Activated T-helper 1 cell treated with anti-CD3 and anti-CD28 coated beads, Interleukin-12 subunit alpha, Interleukin-12 subunit beta, Interleukin-2, Interleukin-4 antibody, amounts not matched to agents 30 ng/mL and 10 ng/mL and 1 ng/mL, durations not matched to agents 14 hours and 24 hours and 36 hours (primary cell): ENCODE measurements at regions not wholly inside any gene's neighbourhood (a gene's known extent, or its start where the extent isn't known, plus 50 kb on each side); places are given as distances from the start of the nearest gene placed in this dataset.

Experiments used
- DNase-seq: peaks from one replicate; pipeline ENCODE4 v3.0.0; 2021; ENCODE audit warnings: low spot score
- H3K27ac Mint-ChIP-seq: one replicate; pipeline ENCODE4 v1.8.0; 2021; ENCODE audit warnings: mild to moderate bottlenecking, mixed read lengths
- H3K27me3 Mint-ChIP-seq: one replicate; pipeline ENCODE4 v1.8.0; 2022; ENCODE audit warnings: mild to moderate bottlenecking, moderate library complexity, mixed read lengths; ENCODE audit not compliant: insufficient read depth
- H3K36me3 Mint-ChIP-seq: one replicate; pipeline ENCODE4 v1.8.0; 2021; ENCODE audit warnings: low read depth, mixed read lengths
- H3K4me1 Mint-ChIP-seq: one replicate; pipeline ENCODE4 v1.8.0; 2021; ENCODE audit warnings: low read depth, mixed read lengths
- H3K4me3 Mint-ChIP-seq: one replicate; pipeline ENCODE4 v1.8.0; 2021; ENCODE audit warnings: mild to moderate bottlenecking, moderate library complexity, mixed read lengths
- H3K9me3 Mint-ChIP-seq: one replicate; pipeline ENCODE4 v1.8.0; 2021; ENCODE audit warnings: mixed read lengths
- intact Hi-C: fragments of 100-400 bp; cut with micrococcal nuclease; formaldehyde crosslinking; loops from one replicate; pipeline ENCODE4 v1.15.1; 2024

GRCh38 chr7:3194501-3195141, 106.4 kb upstream of the SDK1 start:
- no peaks in the 10 kb centered on the region for H3K4me1 Mint-ChIP-seq
- intact Hi-C loops, result no loop called here
- no peaks in the 10 kb centered on the region for H3K9me3 Mint-ChIP-seq
- H3K4me3 Mint-ChIP-seq, result no peak overlapping the region
- DNase-seq, result no peak
- H3K36me3 Mint-ChIP-seq, result no peaks in the 10 kb centered on the region
- peaks cover 10% of the 10 kb centered on the region for H3K27me3 Mint-ChIP-seq
- H3K27ac Mint-ChIP-seq, result no peak overlapping the region

- no peaks in the 10 kb centered on the region for H3K4me1 Mint-ChIP-seq
- no peak overlapping the region for H3K27ac Mint-ChIP-seq
- H3K4me3 Mint-ChIP-seq, result no peak overlapping the region
- peaks cover 12% of the 10 kb centered on the region for H3K27me3 Mint-ChIP-seq
- H3K36me3 Mint-ChIP-seq, result no peaks in the 10 kb centered on the region
- no peaks in the 10 kb centered on the region for H3K9me3 Mint-ChIP-seq
- intact Hi-C loops, result no loop called here
- no peak for DNase-seq
These were observed 105.9 kb upstream of the SDK1 start for GRCh38 chr7:3195160-3195559.

DNA sequence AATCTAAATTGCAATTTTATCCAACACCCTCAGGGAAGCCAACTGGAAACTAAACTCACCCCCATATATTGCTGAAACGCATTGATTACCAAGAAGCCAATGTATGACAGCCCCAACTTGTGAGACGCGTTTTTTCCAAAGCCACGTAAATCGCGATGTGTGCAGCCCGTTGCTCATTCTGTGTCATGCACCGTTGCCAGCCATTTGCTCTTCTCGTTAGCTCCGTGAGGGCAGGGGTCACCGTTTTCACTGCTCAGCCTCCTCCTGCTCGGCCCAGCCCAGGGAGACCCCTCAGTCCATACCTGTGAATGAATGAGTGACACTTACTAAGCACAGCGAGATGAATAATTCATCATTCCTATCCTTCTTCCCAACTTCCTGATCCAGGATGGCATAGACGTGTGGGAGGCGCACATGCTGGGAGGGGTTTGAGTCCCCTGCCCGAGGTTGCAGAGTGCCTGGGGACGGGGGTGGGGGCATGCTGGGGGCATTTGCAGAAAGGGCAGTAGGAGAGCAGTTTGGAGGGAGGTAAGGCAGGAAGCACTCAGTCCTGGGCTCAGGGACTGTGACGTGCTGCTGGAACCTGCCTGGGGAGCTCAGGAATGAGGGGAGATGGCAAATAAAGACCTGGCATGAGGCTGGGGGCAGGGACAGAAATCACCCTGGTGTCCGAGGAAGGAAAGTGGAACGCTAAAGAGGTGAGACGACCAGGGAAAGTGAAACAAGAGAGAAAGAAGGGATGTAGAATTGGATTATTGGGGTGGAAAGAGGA, 104.2 kb upstream of the SDK1 start:
- Mint-ChIP-seq H3K4me3 (no peak overlapping the region), H3K27me3 (peaks cover 12% of the 10 kb centered on the region), H3K36me3 (no peaks in the 10 kb centered on the region), H3K27ac (no peak overlapping the region), H3K9me3 (no peaks in the 10 kb centered on the region), H3K4me1 (no peaks in the 10 kb centered on the region)
- intact Hi-C loops, result no loop called here
- no peak for DNase-seq

DNA sequence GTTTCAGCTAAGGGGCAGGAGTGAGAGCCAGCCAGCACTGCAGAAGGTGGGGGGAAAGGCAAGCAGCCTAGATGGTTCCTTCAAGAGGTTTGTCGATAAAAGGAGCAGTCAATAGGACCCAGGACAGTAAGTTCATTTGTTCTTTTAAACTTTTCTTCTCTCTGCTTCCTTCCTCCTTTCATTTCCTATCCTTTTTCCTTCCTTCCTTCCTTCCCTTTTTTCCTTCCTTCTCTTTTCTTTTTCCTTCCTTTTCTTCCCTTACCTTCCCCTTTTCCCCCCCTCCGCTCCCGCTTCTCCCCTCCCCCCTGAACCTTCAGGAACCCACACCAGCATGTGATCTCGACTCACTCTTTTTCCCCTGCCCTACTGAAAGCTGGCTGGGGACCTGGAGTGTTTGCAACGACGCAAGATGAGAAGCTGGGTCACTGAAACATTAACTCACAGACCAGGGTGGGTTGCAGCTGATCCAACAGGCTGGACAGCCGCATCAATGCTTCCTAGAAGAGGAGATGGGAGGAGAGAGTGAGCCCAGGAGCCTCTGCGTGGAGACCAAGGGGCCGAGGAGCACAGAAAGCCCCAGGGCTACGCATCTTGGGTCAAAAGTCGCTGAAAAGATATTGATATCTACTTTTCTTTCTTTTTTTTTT, 103.4 kb upstream of the SDK1 start:
- Mint-ChIP-seq H3K4me1 (no peaks in the 10 kb centered on the region), H3K4me3 (no peak overlapping the region), H3K27me3 (peaks cover 10% of the 10 kb centered on the region), H3K27ac (no peak overlapping the region), H3K36me3 (no peaks in the 10 kb centered on the region), H3K9me3 (no peaks in the 10 kb centered on the region)
- intact Hi-C loops, result no loop called here
- DNase-seq, result no peak

GRCh38 chr7:3198316-3198715, 102.7 kb upstream of the SDK1 start:
- Mint-ChIP-seq H3K4me3 (no peak overlapping the region), H3K27me3 (peaks cover 10% of the 10 kb centered on the region), H3K36me3 (no peaks in the 10 kb centered on the region), H3K4me1 (no peaks in the 10 kb centered on the region), H3K9me3 (no peaks in the 10 kb centered on the region), H3K27ac (no peak overlapping the region)
- intact Hi-C loops, result no loop called here
- DNase-seq, result no peak

DNA sequence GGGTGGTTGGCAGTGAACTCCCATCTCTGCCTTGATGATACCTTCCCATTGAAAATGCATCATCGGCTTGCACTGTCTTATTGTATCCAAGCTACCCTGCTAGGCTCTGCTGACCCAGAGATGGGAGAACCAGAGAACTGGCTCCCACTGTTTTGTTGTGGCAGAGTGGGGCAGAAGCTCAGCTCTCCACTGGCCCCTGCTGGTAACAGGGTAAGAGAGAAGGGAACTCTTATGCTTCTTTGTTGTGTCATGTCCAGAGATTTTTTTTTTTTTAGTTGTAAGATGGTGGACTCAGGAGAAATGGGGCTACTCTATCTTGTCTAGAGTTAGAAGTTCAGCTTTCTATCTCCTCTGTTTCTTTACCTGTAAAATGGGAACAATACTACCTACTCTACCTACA, 100.5 kb upstream of the SDK1 start:
- no peaks in the 10 kb centered on the region for H3K9me3 Mint-ChIP-seq
- H3K36me3 Mint-ChIP-seq, result no peaks in the 10 kb centered on the region
- intact Hi-C loops, result loop anchor here (1.0 kb wide), 2 partner anchors 313 to 335 kb away; no protein-coding TSS in a partner anchor
- H3K27me3 Mint-ChIP-seq, result peaks cover 11% of the 10 kb centered on the region
- H3K4me3 Mint-ChIP-seq, result no peak overlapping the region
- H3K4me1 Mint-ChIP-seq, result no peaks in the 10 kb centered on the region
- peak; percentile 11 for DNase-seq
- peak overlapping the region; percentile 14 for H3K27ac Mint-ChIP-seq

DNA sequence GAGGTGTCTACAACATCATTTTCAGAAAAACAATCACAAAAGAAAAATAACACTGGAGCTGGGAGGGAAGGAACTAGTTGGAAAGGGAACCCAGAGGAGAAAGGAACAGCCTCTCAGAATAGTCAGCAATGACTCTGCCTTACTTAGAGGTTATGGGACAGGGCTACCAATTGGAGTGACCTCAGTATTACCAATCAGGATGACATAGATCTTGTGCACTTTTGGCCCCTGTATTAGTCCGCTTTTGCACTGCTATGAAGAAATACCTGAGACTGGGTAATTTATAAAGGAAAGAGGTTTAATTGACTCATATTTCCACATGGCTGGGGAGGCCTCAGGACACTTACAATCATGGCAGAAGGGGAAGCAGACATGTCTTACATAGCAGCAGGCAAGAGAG, 99.7 kb upstream of the SDK1 start:
- Mint-ChIP-seq H3K27me3 (peaks cover 11% of the 10 kb centered on the region), H3K4me1 (no peaks in the 10 kb centered on the region), H3K9me3 (no peaks in the 10 kb centered on the region), H3K36me3 (no peaks in the 10 kb centered on the region), H3K4me3 (no peak overlapping the region), H3K27ac (no peak overlapping the region)
- no peak for DNase-seq
- intact Hi-C loops, result no loop called here

GRCh38 chr7:3201937-3202710, 98.9 kb upstream of the SDK1 start:
- H3K27ac Mint-ChIP-seq, result no peak overlapping the region
- H3K36me3 Mint-ChIP-seq, result no peaks in the 10 kb centered on the region
- H3K27me3 Mint-ChIP-seq, result peaks cover 6% of the 10 kb centered on the region
- intact Hi-C loops, result no loop called here
- DNase-seq, result no peak
- no peak overlapping the region for H3K4me3 Mint-ChIP-seq
- no peaks in the 10 kb centered on the region for H3K4me1 Mint-ChIP-seq
- H3K9me3 Mint-ChIP-seq, result no peaks in the 10 kb centered on the region

GRCh38 chr7:3204526-3204925, 96.5 kb upstream of the SDK1 start:
- H3K27ac Mint-ChIP-seq, result no peak overlapping the region
- H3K27me3 Mint-ChIP-seq, result peaks cover 3% of the 10 kb centered on the region
- intact Hi-C loops, result no loop called here
- no peaks in the 10 kb centered on the region for H3K4me1 Mint-ChIP-seq
- no peak overlapping the region for H3K4me3 Mint-ChIP-seq
- DNase-seq, result no peak
- H3K9me3 Mint-ChIP-seq, result no peaks in the 10 kb centered on the region
- no peaks in the 10 kb centered on the region for H3K36me3 Mint-ChIP-seq

GRCh38 chr7:3206101-3206500, 95.0 kb upstream of the SDK1 start:
- H3K36me3 Mint-ChIP-seq, result no peaks in the 10 kb centered on the region
- intact Hi-C loops, result no loop called here

GRCh38 chr7:3206771-3207191, 94.3 kb upstream of the SDK1 start:
- no peaks in the 10 kb centered on the region for H3K9me3 Mint-ChIP-seq
- intact Hi-C loops, result no loop called here
- H3K4me3 Mint-ChIP-seq, result no peak overlapping the region
- no peak for DNase-seq
- H3K27ac Mint-ChIP-seq, result no peak overlapping the region
- peaks cover 4% of the 10 kb centered on the region for H3K27me3 Mint-ChIP-seq
- no peaks in the 10 kb centered on the region for H3K4me1 Mint-ChIP-seq
- no peaks in the 10 kb centered on the region for H3K36me3 Mint-ChIP-seq

More at GRCh38 chr7:3206101-3206500, 95.0 kb upstream of the SDK1 start:
- H3K4me3 Mint-ChIP-seq, result no peak overlapping the region
- H3K27me3 Mint-ChIP-seq, result peaks cover 4% of the 10 kb centered on the region
- no peaks in the 10 kb centered on the region for H3K9me3 Mint-ChIP-seq
- DNase-seq, result no peak
- no peaks in the 10 kb centered on the region for H3K4me1 Mint-ChIP-seq
- no peak overlapping the region for H3K27ac Mint-ChIP-seq

DNA sequence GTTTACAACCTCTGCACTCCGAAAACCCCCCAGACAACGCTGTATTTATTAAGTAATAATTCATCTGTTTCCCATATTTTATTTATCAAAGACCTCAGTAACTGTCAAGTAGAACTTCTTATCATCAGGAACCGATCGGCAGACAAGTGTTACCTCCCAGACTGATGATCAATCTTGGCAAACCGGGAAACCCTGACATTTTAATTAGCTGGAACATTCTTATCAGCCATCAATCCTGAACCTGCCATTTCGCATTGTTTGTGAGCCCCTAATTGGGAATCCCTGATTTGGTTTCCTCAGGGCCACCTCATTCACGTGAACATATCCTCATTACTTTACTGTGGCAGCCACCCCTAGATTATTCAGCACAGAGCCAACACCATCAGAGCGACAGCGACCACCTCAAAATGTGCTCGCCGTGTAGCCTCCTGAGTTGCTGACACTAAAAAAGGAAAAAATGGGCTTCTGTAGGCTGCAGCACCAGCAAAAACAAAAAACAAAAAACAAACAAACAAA, 93.6 kb upstream of the SDK1 start:
- Mint-ChIP-seq H3K36me3 (no peaks in the 10 kb centered on the region), H3K27me3 (peaks cover 4% of the 10 kb centered on the region), H3K9me3 (no peaks in the 10 kb centered on the region), H3K4me1 (no peaks in the 10 kb centered on the region), H3K27ac (no peak overlapping the region), H3K4me3 (no peak overlapping the region)
- no peak for DNase-seq
- intact Hi-C loops, result no loop called here
